K562 (cell line): ENCODE measurements at regions not wholly inside any gene's neighbourhood (a gene's known extent, or its start where the extent isn't known, plus 50 kb on each side); places are given as distances from the start of the nearest gene placed in this dataset.

Experiments used
- ATAC-seq: fragments of 200-7000 bp; cut with Tn5 transposase; 3 replicates; pipeline ENCODE4 v1.9.1; 2020; ENCODE audit warnings: moderate library complexity
- BruUV-seq: library from RNA; stranded (reverse); fragments of 400-500 nt; replicated peaks from 2 replicates; lab custom pipeline; 2021; lab: Mats Ljungman, UMichigan
- CTCF ChIA-PET: fragments of 300-600 bp; formaldehyde crosslinking; extraction: SDS; loops from one replicate; lab custom pipeline; 2021; ENCODE audit warnings: low intra/inter-chr PET ratio; lab: Yijun Ruan, JAX
- POLR2A ChIA-PET: fragments of 300-600, 350-650 bp; sonication (Branson Sonifier 250); formaldehyde crosslinking; extraction: SDS; loops from one replicate; lab custom pipeline; 2021; ENCODE audit warnings: antibody characterized with exemption, inconsistent platforms; lab: Yijun Ruan, JAX
- DNase-seq, 4 experiments: peaks; one replicate each; pipeline versions ENCODE4 v3.0.0 to v3.0.0-alpha.2; 2011 to 2018; ENCODE audit warnings: low spot score in 3 of 4, mixed read lengths in 3 of 4; ENCODE audit errors: extremely low read depth in 1 of 4
- FAIRE-seq: peaks from 2 replicates; lab custom pipeline; 2011; peaks lifted over from hg19 to GRCh38; lab: Jason Lieb, UNC
- H2AFZ ChIP-seq: 2 replicates; pipeline ENCODE4 v1.6.0; 2011; ENCODE audit warnings: low read depth, low read length, control low read depth, inconsistent platforms
- H3K27ac ChIP-seq: fragments of 200-600 bp; 3 replicates; pipeline ENCODE4 v1.8.0; 2011; ENCODE audit warnings: low read depth, mild to moderate bottlenecking, control low read depth, inconsistent platforms, low read length, moderate library complexity, mixed read lengths; ENCODE audit errors: extremely low read depth
- H3K27me3 ChIP-seq, 2 experiments: fragments of 300-600 bp in 1 of 2; 2 replicates in 1 of 2; 3 replicates in 1 of 2; pipeline versions ENCODE4 v1.6.0 to v1.8.0; 2011; ENCODE audit warnings: inconsistent platforms in 2 of 2, low read length in 2 of 2, mild to moderate bottlenecking in 1 of 2, mixed read lengths in 1 of 2, moderate library complexity in 1 of 2; ENCODE audit not compliant: control insufficient read depth in 2 of 2, insufficient read depth in 2 of 2
- H3K36me3 ChIP-seq: fragments of 300-600 bp; 3 replicates; pipeline ENCODE4 v1.8.0; 2011; ENCODE audit warnings: mild to moderate bottlenecking, low read length, inconsistent platforms; ENCODE audit not compliant: control insufficient read depth, insufficient read depth
- H3K4me1 ChIP-seq, 2 experiments: fragments of 200-600 bp in 1 of 2; replicated peaks in 1 of 2; 2 replicates in 1 of 2; 3 replicates in 1 of 2; pipeline versions ENCODE4 v1.5.1 to v1.8.0; 2011; ENCODE audit warnings: inconsistent platforms in 2 of 2, low read length in 2 of 2, mild to moderate bottlenecking in 1 of 2, mixed read lengths in 1 of 2, moderate library complexity in 1 of 2; ENCODE audit not compliant: control insufficient read depth in 2 of 2, insufficient read depth in 2 of 2
- H3K4me2 ChIP-seq: 2 replicates; pipeline ENCODE4 v1.6.1; 2011; ENCODE audit warnings: low read length, control low read depth, inconsistent platforms, mixed read lengths; ENCODE audit not compliant: insufficient read depth
- H3K4me3 ChIP-seq: fragments of 200-600 bp; sonication (generic), shearing (Covaris generic); 2 replicates; pipeline ENCODE4 v1.5.1; 2016; ENCODE audit warnings: control low read depth, inconsistent platforms
- H3K79me2 ChIP-seq: fragments of 200-600 bp; 3 replicates; pipeline ENCODE4 v1.8.0; 2011; ENCODE audit warnings: low read length, inconsistent platforms; ENCODE audit not compliant: control insufficient read depth, insufficient read depth
- H3K9ac ChIP-seq, 2 experiments: 2 replicates each; pipeline versions ENCODE4 v1.6.0 to v1.6.1; 2011; ENCODE audit warnings: low read depth in 2 of 2, low read length in 2 of 2, control low read depth in 1 of 2, inconsistent platforms in 1 of 2, mild to moderate bottlenecking in 1 of 2, mixed read lengths in 1 of 2; ENCODE audit not compliant: insufficient read depth in 1 of 2
- H3K9me1 ChIP-seq: one replicate; pipeline ENCODE4 v1.6.0; 2011; ENCODE audit warnings: inconsistent platforms, mild to moderate bottlenecking, low read length, moderate library complexity; ENCODE audit not compliant: control insufficient read depth, insufficient read depth
- H3K9me3 ChIP-seq: replicated peaks from 2 replicates; pipeline ENCODE4 v1.5.1; 2011; ENCODE audit warnings: low read depth, low read length, inconsistent platforms; ENCODE audit not compliant: control insufficient read depth, insufficient read depth
- H4K20me1 ChIP-seq: replicated peaks from 2 replicates; pipeline ENCODE4 v1.6.1; 2011; ENCODE audit warnings: low read length, inconsistent platforms, mixed read lengths; ENCODE audit not compliant: control insufficient read depth, insufficient read depth
- ATF3 ChIP-seq, 2 experiments: fragments of 450-650 bp in 1 of 2; sonication (generic) in 1 of 2; formaldehyde crosslinking in 1 of 2; IDR thresholded peaks in 1 of 2; conservative IDR thresholded peaks in 1 of 2; 2 replicates each; pipeline versions ENCODE4 v1.6.1 to v1.8.1; 2016 to 2023; ENCODE audit warnings: mild to moderate bottlenecking in 2 of 2, moderate library complexity in 2 of 2, inconsistent platforms in 1 of 2, missing genetic modification reagents in 1 of 2
- C11orf30 ChIP-seq: fragments of 450-650 bp; IDR thresholded peaks from 2 replicates; pipeline ENCODE4 v1.6.1; 2016; ENCODE audit warnings: low read depth, mild to moderate bottlenecking
- ELF2 ChIP-seq: fragments of 250-450 bp; sonication (Bioruptor Pico); IDR thresholded peaks from 2 replicates; pipeline ENCODE4 v1.5.0; 2021; ENCODE audit warnings: mild to moderate bottlenecking
- KHSRP ChIP-seq: fragments of 450-650 bp; IDR thresholded peaks from 2 replicates; pipeline ENCODE4 v1.6.1; 2017
- NFIC ChIP-seq: fragments of 450-650 bp; IDR thresholded peaks from 2 replicates; pipeline ENCODE4 v1.6.1; 2017; ENCODE audit warnings: mild to moderate bottlenecking, inconsistent platforms
- RREB1 ChIP-seq: fragments of 250-450 bp; sonication (Bioruptor Pico); IDR thresholded peaks from 2 replicates; pipeline ENCODE4 v1.4.0; 2020
- RUNX1 ChIP-seq: sonication (generic); IDR thresholded peaks from 2 replicates; pipeline ENCODE4 v1.6.1; 2016; ENCODE audit warnings: antibody characterized with exemption, low read depth
- STAG1 ChIP-seq: sonication (generic); formaldehyde crosslinking; IDR thresholded peaks from 2 replicates; pipeline ENCODE4 v1.5.0; 2020; ENCODE audit warnings: missing genetic modification reagents, borderline replicate concordance
- TCF7L2 ChIP-seq: fragments of 150-350 bp; IDR thresholded peaks from 2 replicates; pipeline ENCODE4 v1.6.1; 2016; ENCODE audit warnings: low read depth, mild to moderate bottlenecking, low read length, moderate library complexity
- ZBTB2 ChIP-seq: fragments of 450-650 bp; IDR thresholded peaks from 2 replicates; pipeline ENCODE4 v1.6.1; 2016; ENCODE audit warnings: antibody characterized with exemption
- ZNF668 ChIP-seq: fragments of 250-450 bp; sonication (Bioruptor Pico); IDR thresholded peaks from 2 replicates; pipeline ENCODE4 v1.8.0; 2022; ENCODE audit warnings: mild to moderate bottlenecking, inconsistent platforms
- WGBS: fragments of 100-300 bp; shearing (Covaris generic); methylation state at CpG from one replicate; pipeline ENCODE4 v1.1.6; 2016; ENCODE audit warnings: low coverage, mixed read lengths; ENCODE audit not compliant: insufficient coverage; ENCODE audit errors: missing lambda C conversion rate; 5-methylcytosine and 5-hydroxymethylcytosine counted together
- in situ Hi-C: fragments of 300-500 bp; cut with MboI; formaldehyde crosslinking; loops from 4 replicates; pipeline ENCODE4 v1.15.0; 2018; ENCODE audit warnings: inconsistent platforms, mixed read lengths
- intact Hi-C: fragments of 100-400 bp; cut with micrococcal nuclease; formaldehyde crosslinking; loops from 2 replicates; pipeline ENCODE4 v1.14.2; 2022

GRCh38 chr20:58139849-58140786 is 88.3 kb downstream of the ANKRD60 start:
- DNase-seq: no peak
- Histone ChIP-seq H3K9me1 (no peaks in the 10 kb centered on the region), H3K4me2 (no peak overlapping the region), H3K9ac (no peak overlapping the region; a peak in 1 of 4 replicates), H2AFZ (no peak overlapping the region), H3K9me3 (no peaks in the 10 kb centered on the region), H4K20me1 (0 out of 2 replicates have a peak, but pooled peaks cover 6% of the 10 kb centered on the region), H3K36me3 (no peaks in the 10 kb centered on the region), H3K79me2 (no peaks in the 10 kb centered on the region), H3K4me3 (no peak overlapping the region), H3K27ac (no peak overlapping the region), H3K27me3 (peaks cover 0 to 32% of the 10 kb centered on the region in 2 experiments; a peak in 3 of 5 replicates), H3K4me1 (no peaks in the 10 kb centered on the region)
- no peak for FAIRE-seq
- intact Hi-C loops (no loop called here), in situ Hi-C loops (no loop called here)
- CTCF ChIA-PET: no interaction called here
- WGBS: 2% methylated on average over 18 of the region's 19 CpGs
- no TSS peak for BruUV-seq
- POLR2A ChIA-PET: no interaction called here
- ATAC-seq: no peak
- TF ChIP-seq ATF3 (IDR thresholded peaks at IDR 0.05) (no peak), ATF3 (CRISPR knock-in tag; conservative IDR thresholded peaks at IDR 0.05) (no peak), STAG1 (CRISPR knock-in tag) (no peak), TCF7L2 (no peak), NFIC (no peak), RREB1 (CRISPR knock-in tag) (no peak), C11orf30 (no peak), KHSRP (no peak), ELF2 (CRISPR knock-in tag) (no peak), ZNF668 (no peak), ZBTB2 (no peak), RUNX1 (no peak)
